ENCODE measurements at regions not wholly inside any gene's neighbourhood (a gene's known extent, or its start where the extent isn't known, plus 50 kb on each side); places are given as distances from the start of the nearest gene placed in this dataset.

DNA sequence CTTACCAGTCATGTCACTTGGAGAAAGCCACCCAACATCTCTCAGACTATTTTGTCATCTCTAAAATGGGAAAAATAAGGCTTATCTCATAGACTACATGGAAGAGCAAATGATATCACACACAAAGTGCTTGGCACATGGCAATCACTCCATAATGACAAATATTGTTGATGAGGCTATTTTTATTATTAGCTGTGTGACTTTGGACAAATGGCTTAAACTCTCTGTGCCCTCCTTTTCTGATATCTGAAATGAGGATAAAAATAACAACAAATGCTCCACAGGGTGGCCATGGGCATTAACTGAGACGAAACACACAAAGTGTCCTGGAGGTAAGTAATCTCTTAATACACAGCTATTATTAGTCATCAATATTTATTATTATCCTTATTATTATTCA lies 125.5 kb upstream of the HAND1 start:
- H3K9ac ChIP-seq (ENCODE audit: insufficient read depth, low read depth, low read length): no peak overlapping the region
- peaks cover 7 to 35% of the 10 kb centered on the region in 2 experiments; a peak in 3 of 5 replicates for H3K27me3 ChIP-seq (ENCODE audit: control insufficient read depth in 1 of 2, insufficient read depth in 2 of 2, low read length in 2 of 2)
- no peak overlapping the region for H2AFZ ChIP-seq (ENCODE audit: low read length)
- POLR2A ChIA-PET: no interaction called here
- H3K36me3 ChIP-seq (replicated peaks in 1 of 2; ENCODE audit: control insufficient read depth in 1 of 2, insufficient read depth in 2 of 2, low read length in 2 of 2): no peaks in the 10 kb centered on the region
- DNase-seq (ENCODE audit: low spot score) (no peak), ATAC-seq (no peak), FAIRE-seq (no peak)
- no peaks in the 10 kb centered on the region for H3K4me1 ChIP-seq (ENCODE audit: insufficient read depth, low read length)
- H4K20me1 ChIP-seq (ENCODE audit: insufficient read depth, low read length): no peaks in the 10 kb centered on the region
- no peak overlapping the region for H3K4me3 ChIP-seq (replicated peaks in 1 of 3; ENCODE audit: insufficient read depth in 1 of 3, low read depth in 2 of 3, low read length in 3 of 3)
- TF ChIP-seq MAFK (conservative IDR thresholded peaks at IDR 0.05 in 1 of 2, IDR thresholded peaks at IDR 0.05 in 1 of 2; ENCODE audit: low read length in 2 of 2) (0 out of 4 replicates have a peak, but pooled peaks of 1 of the 2 experiments have one; percentile 1), SRF (IDR thresholded peaks at IDR 0.05; ENCODE audit: low read depth, low read length) (no peak), NR1H2 (CRISPR knock-in tag; IDR thresholded peaks at IDR 0.05; ENCODE audit: borderline replicate concordance, low read depth) (no peak), SOX5 (CRISPR knock-in tag; IDR thresholded peaks at IDR 0.05; ENCODE audit: borderline replicate concordance) (no peak), ZBTB2 (CRISPR knock-in tag; IDR thresholded peaks at IDR 0.05; ENCODE audit: low read depth) (no peak), MXD3 (CRISPR knock-in tag; IDR thresholded peaks at IDR 0.05) (no peak), IKZF5 (CRISPR knock-in tag; IDR thresholded peaks at IDR 0.05) (no peak)
- WGBS (ENCODE audit: low lambda C conversion rate): 0% methylated on average over 1 of the region's 1 CpG
- no peak overlapping the region for H3K27ac ChIP-seq (ENCODE audit: extremely low read length, insufficient read depth, low read length)
- CTCF ChIA-PET (ENCODE audit: low intra/inter-chr PET ratio, low total read pairs): no interaction called here
- intact Hi-C loops (cut with micrococcal nuclease; ENCODE audit: unreplicated experiment): loop anchor here (10.0 kb wide), 1 partner anchor 629 kb away; no protein-coding TSS in a partner anchor
- no TSS peak for BruUV-seq (replicated peaks)
- no peak overlapping the region for H3K4me2 ChIP-seq (ENCODE audit: low read depth, low read length)
- H3K9me3 ChIP-seq (ENCODE audit: low read length): no peaks in the 10 kb centered on the region
- in situ Hi-C loops (cut with HindIII; ENCODE audit: extremely low pct_ligation_motif_present, low pct_unique_long_range_greater_than_20kb): loop anchor here (25.0 kb wide), 1 partner anchor 541 kb away; no protein-coding TSS in a partner anchor
- H3K79me2 ChIP-seq (ENCODE audit: insufficient read depth, low read length): no peaks in the 10 kb centered on the region
